ENCODE measurements at regions not wholly inside any gene's neighbourhood (a gene's known extent, or its start where the extent isn't known, plus 50 kb on each side); places are given as distances from the start of the nearest gene placed in this dataset.

DNA sequence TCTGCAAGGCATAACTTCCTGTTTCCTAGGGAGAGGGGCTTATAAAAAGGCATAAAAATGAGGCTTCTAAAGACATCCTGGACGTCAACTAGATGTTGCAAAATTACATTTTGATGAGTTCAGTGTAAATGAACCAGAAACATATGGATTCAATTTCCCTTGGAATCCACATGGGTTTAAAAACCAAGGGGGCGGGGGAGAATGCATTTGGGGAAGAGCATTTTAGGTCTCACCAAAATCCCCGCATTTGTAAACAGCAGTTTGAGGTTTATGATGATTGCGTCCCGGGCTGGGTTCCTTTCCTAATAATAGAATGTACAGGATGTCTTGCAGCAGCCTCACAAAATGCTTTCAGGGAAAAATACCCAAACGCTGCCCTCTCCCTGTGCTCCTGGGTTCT lies 407.8 kb downstream of the ZNF536 start:
- no peak overlapping the region for H3K27ac ChIP-seq
- no peak overlapping the region for H3K4me3 ChIP-seq
- no peaks in the 10 kb centered on the region for H3K27me3 ChIP-seq
- TF ChIP-seq, protein P1, sequence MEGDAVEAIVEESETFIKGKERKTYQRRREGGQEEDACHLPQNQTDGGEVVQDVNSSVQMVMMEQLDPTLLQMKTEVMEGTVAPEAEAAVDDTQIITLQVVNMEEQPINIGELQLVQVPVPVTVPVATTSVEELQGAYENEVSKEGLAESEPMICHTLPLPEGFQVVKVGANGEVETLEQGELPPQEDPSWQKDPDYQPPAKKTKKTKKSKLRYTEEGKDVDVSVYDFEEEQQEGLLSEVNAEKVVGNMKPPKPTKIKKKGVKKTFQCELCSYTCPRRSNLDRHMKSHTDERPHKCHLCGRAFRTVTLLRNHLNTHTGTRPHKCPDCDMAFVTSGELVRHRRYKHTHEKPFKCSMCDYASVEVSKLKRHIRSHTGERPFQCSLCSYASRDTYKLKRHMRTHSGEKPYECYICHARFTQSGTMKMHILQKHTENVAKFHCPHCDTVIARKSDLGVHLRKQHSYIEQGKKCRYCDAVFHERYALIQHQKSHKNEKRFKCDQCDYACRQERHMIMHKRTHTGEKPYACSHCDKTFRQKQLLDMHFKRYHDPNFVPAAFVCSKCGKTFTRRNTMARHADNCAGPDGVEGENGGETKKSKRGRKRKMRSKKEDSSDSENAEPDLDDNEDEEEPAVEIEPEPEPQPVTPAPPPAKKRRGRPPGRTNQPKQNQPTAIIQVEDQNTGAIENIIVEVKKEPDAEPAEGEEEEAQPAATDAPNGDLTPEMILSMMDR (IDR thresholded peaks at IDR 0.05): no peak
- intact Hi-C loops (cut with DNase I): no loop called here
- no peaks in the 10 kb centered on the region for H3K36me3 ChIP-seq
- H3K9me3 ChIP-seq: no peaks in the 10 kb centered on the region
- no peak for DNase-seq (ENCODE audit: low spot score in 2 of 2)
- no peaks in the 10 kb centered on the region for H3K4me1 ChIP-seq

DNA sequence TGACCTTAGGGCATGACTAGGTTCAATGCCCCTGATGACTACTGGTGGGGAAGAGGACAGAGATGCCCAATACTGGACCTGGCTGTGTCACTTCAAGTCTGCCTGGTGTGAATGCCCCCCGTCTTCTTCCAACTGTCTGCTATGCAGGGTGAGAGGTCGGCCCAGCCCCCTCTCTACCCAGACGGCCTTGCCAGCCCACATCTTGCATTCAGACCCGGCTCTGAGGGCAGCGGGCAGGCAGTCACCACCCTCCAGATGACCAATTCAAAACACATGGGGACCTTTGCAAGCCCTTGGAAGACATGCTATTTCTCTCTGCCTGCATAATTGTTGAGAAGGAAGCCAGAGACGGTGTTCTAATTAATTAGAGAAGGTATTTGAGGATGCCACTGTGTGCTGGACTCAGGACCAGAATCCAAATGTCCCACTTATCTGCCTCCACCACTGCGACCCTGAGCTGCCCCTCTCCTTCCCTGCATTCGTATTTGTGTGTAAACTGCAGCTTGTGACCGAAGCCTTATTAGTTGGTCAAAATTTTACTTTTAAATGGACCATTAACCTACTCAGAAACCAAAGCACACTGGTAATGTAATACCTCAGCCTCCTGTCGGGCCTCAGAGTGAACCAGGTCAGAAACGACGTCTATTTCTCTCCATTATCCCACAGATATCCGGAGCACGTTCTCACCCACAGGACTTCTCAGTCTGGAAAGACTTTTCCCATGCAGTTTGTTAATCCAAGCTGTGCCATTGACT lies 407.0 kb downstream of the ZNF536 start:
- TF ChIP-seq, protein P1 (IDR thresholded peaks at IDR 0.05): no peak
- H3K9me3 ChIP-seq: no peaks in the 10 kb centered on the region
- intact Hi-C loops (cut with DNase I): no loop called here
- H3K27me3 ChIP-seq: no peaks in the 10 kb centered on the region
- H3K36me3 ChIP-seq: no peaks in the 10 kb centered on the region
- H3K27ac ChIP-seq: no peak overlapping the region
- no peak overlapping the region for H3K4me3 ChIP-seq
- no peaks in the 10 kb centered on the region for H3K4me1 ChIP-seq
- DNase-seq (ENCODE audit: low spot score in 2 of 2): no peak

DNA sequence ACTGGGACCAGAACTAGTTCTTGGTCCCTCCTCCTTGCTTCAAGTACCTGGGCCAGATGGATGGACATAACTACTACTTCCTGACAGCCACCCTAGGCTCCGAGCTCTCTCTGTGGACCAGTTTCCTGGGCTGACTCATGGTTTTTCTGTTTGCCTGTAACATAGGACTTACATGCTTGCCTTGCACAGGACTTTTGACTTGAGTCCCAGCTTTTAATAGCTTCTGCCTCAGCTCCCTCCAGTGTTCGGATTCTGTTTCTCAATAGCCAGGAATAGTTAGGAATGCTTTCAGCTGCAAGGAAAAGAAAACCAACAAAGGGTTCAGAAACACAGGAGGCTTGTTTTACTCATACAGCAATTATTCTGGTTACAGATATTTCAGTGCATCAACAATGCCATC lies 405.9 kb downstream of the ZNF536 start:
- no peaks in the 10 kb centered on the region for H3K9me3 ChIP-seq
- DNase-seq (ENCODE audit: low spot score in 2 of 2): no peak
- no peaks in the 10 kb centered on the region for H3K4me1 ChIP-seq
- no peaks in the 10 kb centered on the region for H3K36me3 ChIP-seq
- intact Hi-C loops (cut with DNase I): no loop called here
- no peak overlapping the region for H3K4me3 ChIP-seq
- TF ChIP-seq, protein P1 (IDR thresholded peaks at IDR 0.05): no peak
- H3K27ac ChIP-seq: no peak overlapping the region
- no peaks in the 10 kb centered on the region for H3K27me3 ChIP-seq

DNA sequence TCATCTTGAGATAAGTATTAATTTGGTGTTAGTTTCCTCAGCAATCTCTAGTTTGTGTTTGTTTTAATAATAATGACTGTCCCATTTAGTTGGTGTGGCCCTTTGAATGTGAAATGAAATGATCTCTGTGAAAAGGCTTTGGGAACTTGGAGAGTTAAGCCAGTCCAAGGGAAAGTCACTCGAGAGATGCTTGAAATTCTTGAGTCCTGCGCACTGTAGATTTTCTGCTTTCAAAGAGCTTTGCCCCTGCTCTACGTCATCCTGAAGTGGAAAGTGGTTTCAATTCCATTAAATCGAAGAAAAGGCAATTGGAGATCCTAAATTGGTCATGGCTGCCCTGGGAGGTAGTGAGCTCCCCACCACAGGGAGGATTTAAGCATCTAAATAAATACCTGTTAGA lies 403.8 kb downstream of the ZNF536 start:
- DNase-seq (ENCODE audit: low spot score in 2 of 2): no peak
- H3K4me3 ChIP-seq: no peak overlapping the region
- intact Hi-C loops (cut with DNase I): no loop called here

DNA sequence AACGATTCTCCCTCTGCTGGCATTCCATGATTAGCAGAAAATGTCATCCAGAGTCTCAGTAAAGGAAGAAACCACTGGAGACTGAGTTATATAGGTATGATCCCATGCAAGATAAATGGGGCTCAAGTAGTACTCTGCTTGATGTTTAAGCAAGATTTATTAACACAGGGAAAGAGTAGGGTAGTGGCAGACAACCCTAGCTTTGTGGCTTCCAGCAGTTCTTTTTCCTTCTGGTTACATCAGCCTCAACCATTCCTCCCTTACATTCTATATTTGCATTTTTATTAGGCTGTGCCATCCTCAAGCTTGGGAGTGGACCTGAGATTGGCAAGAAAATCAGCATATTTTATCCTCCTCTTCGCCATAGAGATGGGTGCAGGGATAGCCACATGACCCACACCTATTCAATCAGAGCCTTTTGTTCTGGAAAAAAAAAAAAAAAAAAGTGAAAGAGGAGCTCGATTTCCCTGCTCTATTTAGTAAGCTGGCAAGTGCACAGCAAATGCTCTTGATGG lies 402.1 kb downstream of the ZNF536 start:
- no peak overlapping the region for H3K27ac ChIP-seq
- no peaks in the 10 kb centered on the region for H3K4me1 ChIP-seq
- no peak for DNase-seq (ENCODE audit: low spot score in 2 of 2)
- intact Hi-C loops (cut with DNase I): no loop called here
- no peak overlapping the region for H3K4me3 ChIP-seq
- no peaks in the 10 kb centered on the region for H3K36me3 ChIP-seq
- no peaks in the 10 kb centered on the region for H3K9me3 ChIP-seq
- no peaks in the 10 kb centered on the region for H3K27me3 ChIP-seq
- TF ChIP-seq, protein P1 (IDR thresholded peaks at IDR 0.05): no peak

More for the DNA sequence above, 403.8 kb downstream of the ZNF536 start:
- H3K27me3 ChIP-seq: no peaks in the 10 kb centered on the region
- H3K4me1 ChIP-seq: no peaks in the 10 kb centered on the region
- no peaks in the 10 kb centered on the region for H3K36me3 ChIP-seq
- no peak overlapping the region for H3K27ac ChIP-seq
- H3K9me3 ChIP-seq: no peaks in the 10 kb centered on the region
- TF ChIP-seq, protein P1 (IDR thresholded peaks at IDR 0.05): no peak

All from ascending aorta (tissue), 2 donors.